HG02759 (cell line): ENCODE measurements at regions not wholly inside any gene's neighbourhood (a gene's known extent, or its start where the extent isn't known, plus 50 kb on each side); places are given as distances from the start of the nearest gene placed in this dataset.
"Not testable (repeated sequence)": the region's sequence is repeated elsewhere in the genome, so short reads cannot be mapped to it uniquely, and the experiment has no call there.

Experiments
- ATAC-seq: cut with Tn5 transposase; IDR thresholded peaks from one replicate; pipeline ENCODE4 v1.9.1; 2021; ENCODE audit warnings: mild to moderate bottlenecking, moderate library complexity; ENCODE audit not compliant: unreplicated experiment

GRCh38 chr5:162931501-162931900 lies 505.9 kb upstream of the CCNG1 start:
- no peak for ATAC-seq

DNA sequence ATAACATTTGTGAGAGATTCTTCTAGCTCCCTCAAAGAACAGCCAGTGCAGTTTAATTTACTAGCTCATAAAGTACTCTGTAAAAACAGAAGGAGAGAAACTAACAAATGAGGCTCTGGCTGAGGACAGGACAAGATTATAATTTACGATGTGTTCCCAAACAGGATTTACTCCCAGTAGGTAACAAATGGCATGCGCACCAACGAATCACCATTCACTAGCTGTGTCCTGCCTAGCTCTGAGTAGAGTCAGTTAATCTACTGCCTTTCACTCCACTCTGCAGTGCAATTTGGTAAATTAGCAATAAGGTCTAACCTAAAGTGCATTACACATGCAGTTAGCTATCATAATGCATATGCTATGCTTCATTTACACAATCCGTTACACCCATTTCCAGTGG lies 497.4 kb upstream of the CCNG1 start:
- ATAC-seq = no peak

- no peak for ATAC-seq
Observed at GRCh38 chr5:162948677-162949076, 488.7 kb upstream of the CCNG1 start.

- ATAC-seq = peak; percentile 64
Observed at GRCh38 chr5:162956570-162956969, 480.8 kb upstream of the CCNG1 start.

- ATAC-seq = not testable (repeated sequence)
Observed at GRCh38 chr5:162964144-162964543, 473.3 kb upstream of the CCNG1 start.

GRCh38 chr5:162990063-162990462 lies 447.3 kb upstream of the CCNG1 start:
- no peak for ATAC-seq

DNA sequence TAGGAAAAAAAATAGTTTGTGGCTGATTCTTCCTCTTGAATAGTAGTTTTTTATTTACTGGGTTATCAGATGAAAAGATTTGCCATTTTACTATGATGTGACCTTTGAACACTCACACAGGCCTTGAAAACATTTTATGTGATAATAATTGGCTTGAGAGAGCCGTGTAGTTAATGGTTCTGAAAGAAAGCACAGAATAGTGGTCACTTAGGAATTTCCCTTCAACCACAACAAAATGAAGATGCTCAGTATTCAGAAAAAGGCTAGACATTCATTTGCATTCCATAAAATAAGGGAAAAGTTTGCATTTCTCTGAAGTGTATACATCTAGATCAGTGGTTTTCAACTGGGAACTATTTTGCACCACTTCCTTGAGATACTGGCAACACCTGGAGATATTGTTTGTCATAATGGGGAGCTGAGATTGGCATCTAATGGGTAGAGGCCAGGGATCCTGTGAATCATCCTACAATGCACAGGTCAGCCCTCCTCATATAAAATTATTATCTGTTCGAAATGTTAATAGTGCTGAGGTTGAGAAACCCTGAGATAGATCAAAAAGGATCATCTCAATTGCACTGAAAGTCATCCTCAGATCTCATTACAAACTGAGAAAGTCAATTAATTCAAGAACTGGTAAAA lies 446.4 kb upstream of the CCNG1 start:
- ATAC-seq = peak; percentile 94

- no peak for ATAC-seq
Observed at GRCh38 chr5:162995568-162995967, 441.8 kb upstream of the CCNG1 start.

DNA sequence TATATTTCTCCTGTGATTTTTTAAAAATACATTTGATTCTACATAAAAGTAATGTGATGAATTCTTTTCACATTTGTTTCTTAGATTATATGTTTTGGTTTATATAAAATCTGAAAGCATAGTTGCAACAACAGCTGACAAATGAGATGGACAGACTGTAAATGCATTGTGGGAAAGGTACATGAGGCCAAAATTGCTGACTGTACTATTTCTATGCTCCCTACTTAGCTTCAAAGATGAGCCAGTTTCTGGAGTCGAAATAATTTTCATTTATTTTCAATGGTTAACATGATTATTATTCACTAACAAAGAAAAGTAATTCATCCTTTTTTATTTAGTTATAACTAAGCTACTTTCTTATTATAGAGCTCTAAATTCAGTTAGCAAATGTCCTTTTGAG lies 441.3 kb upstream of the CCNG1 start:
- no peak for ATAC-seq

GRCh38 chr5:163005949-163006348 lies 431.4 kb upstream of the CCNG1 start:
- peak; percentile 72 for ATAC-seq

- no peak for ATAC-seq
Observed at GRCh38 chr5:163022582-163023128, 414.7 kb upstream of the CCNG1 start.

DNA sequence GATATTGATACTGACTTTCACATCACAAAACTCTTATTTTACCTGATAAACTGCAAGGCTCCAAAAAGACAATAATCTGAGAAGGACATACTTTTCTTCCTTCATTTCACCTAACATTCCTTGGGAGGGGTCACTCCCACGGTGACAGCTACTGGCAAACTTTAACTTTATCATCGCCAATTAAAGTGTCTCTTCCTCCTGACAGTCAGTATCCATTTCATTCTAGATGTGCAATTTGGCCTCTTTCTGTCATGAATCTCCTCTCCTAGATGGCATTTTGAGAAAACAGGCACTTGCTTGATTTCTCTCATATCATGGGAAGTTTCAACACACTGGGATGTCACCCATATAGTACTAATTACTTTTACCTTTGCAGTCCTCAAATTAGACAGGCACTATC lies 413.5 kb upstream of the CCNG1 start:
- ATAC-seq = no peak

DNA sequence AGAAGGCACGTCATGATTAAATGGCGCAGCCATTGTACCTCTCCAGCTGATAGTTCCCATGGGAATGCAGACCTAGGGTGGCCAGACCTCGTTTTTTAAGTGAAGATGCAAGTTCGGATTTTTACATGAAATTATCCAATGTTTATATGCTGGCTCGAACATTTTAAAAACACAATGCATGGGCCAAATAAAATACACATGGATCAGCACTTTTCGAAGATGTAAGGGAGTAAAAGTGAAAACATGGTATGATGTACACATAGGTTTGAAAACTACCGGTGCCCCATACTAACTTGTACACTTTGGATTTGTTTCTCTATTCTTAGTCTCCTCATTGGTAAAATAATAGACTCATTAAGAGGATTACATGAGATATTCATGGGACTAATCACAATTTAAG lies 412.5 kb upstream of the CCNG1 start:
- no peak for ATAC-seq

GRCh38 chr5:163033656-163034055 lies 403.7 kb upstream of the CCNG1 start:
- no peak for ATAC-seq

- ATAC-seq = no peak
Observed at GRCh38 chr5:163041254-163041653, 396.1 kb upstream of the CCNG1 start.

DNA sequence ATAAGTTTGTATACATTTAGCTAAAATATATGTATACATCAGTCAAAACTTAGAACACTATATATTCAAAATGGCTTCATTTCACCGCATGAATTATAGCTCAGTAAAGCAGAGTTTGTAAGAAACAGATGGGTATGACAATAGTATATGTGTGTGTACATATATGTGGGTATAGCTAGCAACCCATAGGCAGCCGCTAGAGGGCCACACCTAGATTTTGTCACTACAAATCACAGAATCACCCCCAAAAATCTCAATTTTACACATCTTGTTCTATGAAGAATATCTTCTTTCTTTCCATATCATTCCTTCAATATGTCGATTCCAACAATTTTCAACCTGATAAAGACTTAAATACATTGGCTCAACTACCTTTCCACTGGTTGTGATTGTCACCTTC lies 357.8 kb upstream of the CCNG1 start:
- peak; percentile 69 for ATAC-seq

DNA sequence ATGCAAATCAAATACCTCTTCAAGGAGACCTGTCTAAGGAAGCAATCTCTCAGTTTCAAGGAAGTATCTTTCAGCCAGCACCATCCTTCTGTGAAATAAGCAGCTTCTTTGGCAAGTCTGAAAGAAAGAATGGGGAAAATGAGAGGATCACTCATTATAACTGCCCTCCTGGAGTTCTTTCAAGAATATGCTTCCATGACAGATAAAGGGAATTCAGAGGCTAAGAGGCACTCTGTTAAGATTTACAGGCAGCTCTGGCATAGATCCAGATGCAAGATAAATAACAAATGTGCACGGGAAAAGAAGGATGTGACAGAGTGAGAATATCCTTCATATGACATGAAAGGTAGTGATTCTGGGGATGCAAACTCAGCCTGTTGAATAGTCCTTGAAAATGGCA lies 348.2 kb upstream of the CCNG1 start:
- ATAC-seq = no peak

DNA sequence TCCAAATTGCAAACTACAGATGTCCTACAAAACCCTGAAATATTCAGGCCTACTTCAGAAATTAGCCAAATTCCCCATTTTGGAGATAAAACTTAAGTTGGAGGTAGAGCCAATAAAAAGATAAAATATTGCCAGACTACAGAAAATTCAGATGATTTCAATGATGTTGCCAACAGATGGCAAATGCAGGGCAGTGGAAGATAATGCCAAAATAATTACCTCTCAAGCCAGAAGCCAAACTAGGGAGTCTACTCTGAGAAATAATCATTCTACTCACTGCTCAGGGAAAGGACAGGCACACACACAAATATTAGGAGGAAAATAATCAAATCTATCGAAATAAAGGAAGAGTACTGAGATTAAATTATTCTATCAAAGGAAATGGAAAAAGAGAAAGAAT lies 347.5 kb upstream of the CCNG1 start:
- no peak for ATAC-seq

- peak; percentile 87 for ATAC-seq
Observed at GRCh38 chr5:163094492-163095180, 342.8 kb upstream of the CCNG1 start.

- ATAC-seq = peak; percentile 53
Observed at GRCh38 chr5:163104464-163104863, 332.9 kb upstream of the CCNG1 start.

DNA sequence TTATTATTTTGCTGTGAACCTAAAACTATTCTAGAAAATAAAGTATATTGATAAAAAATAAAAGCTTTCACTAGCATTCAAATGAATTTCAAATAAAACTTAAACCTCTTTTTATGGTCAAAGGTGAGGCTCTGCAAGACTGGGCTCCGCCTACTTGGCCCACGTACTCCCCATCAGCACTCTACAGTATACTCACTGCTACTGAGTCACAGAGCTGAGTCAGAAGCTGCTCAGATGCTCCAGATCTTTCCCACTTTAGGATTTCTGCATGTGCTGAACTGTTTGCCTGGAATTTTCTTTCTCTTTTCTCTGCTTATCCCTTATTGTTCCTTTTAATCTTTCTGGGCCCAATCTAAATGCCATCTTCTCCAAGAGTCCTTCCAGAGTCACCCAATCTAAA lies 331.9 kb upstream of the CCNG1 start:
- ATAC-seq = no peak

DNA sequence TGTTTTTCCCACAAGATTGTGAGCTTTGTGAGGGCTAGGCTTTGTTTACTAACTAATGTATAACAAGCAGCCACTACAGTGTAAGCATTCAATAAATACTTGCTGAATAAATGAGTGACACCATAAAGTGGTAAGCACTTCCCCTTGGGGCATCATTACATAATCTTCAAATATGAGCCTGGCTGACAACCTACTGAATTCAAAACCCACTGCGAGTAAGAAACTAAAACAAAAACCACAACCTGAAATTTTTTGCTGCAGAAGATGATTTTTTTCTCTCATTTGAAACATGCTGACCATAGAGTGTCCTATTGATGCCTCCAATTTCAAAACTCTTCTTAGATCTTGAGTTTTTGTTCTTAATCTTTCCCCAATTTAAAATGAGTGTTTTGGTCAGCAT lies 331.3 kb upstream of the CCNG1 start:
- peak; percentile 56 for ATAC-seq

DNA sequence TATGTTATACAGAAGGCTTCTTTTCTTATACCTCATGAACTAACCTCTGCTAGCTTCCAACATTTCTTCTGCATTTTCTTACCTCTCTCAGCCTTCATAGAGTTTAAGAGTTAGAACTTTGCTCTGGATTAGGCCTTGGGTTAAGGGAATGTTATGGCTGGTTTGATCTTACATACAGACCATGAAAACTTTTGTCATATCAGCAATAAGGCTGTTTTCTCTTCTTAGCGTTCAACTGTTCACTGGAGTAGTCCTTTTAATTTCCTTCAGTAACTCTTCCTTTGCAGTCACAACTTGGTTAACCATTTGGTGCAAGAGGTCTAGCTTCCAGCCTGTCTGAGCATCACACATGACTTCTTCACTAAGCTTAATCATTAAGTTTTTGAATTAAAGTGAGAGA lies 329.0 kb upstream of the CCNG1 start:
- ATAC-seq = no peak
